ENCODE measurements at regions not wholly inside any gene's neighbourhood (a gene's known extent, or its start where the extent isn't known, plus 50 kb on each side); places are given as distances from the start of the nearest gene placed in this dataset.

DNA sequence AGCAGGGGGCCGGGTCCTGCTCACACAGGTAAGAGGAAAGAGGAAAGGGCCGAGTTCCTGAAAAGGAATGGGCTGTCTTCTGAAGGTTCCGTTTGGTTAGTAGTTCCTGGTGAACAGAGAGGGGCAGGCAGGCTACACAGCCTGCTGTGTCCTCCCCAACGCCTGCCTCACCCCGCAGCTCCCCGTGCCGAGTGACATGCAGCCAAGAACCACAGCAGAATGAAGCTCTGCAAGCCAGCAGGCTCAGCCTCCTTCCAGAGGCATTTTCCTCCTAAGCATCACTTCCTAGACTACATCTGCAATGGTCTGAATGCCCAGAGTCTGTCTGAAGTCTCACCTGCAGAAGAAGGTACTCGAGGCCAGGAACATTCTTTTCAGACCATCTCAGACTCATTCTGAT lies 202.4 kb upstream of the TCERG1L start:
- H3K27ac ChIP-seq = no peak overlapping the region
- H3K27me3 ChIP-seq (ENCODE audit: insufficient read depth, low read depth) = no peaks in the 10 kb centered on the region; the same call in 1 of the 2 replicates
- no peak overlapping the region for H3K4me2 ChIP-seq
- no peak overlapping the region for H3K4me3 ChIP-seq (IDR thresholded peaks at IDR 0.05; ENCODE audit: insufficient read depth, low read depth, low read length)
- no peak overlapping the region for H3K9ac ChIP-seq
- H3K36me3 ChIP-seq (ENCODE audit: insufficient read depth) = no peaks in the 10 kb centered on the region
- H4K20me1 ChIP-seq (ENCODE audit: insufficient read depth) = no peaks in the 10 kb centered on the region
- no peaks in the 10 kb centered on the region for H3K79me2 ChIP-seq (ENCODE audit: insufficient read depth, low read depth)
- no peaks in the 10 kb centered on the region for H3K4me1 ChIP-seq (ENCODE audit: low read depth, poor library complexity, severe bottlenecking)
- H2AFZ ChIP-seq (ENCODE audit: low read depth) = no peak overlapping the region
- TF ChIP-seq, protein P1, sequence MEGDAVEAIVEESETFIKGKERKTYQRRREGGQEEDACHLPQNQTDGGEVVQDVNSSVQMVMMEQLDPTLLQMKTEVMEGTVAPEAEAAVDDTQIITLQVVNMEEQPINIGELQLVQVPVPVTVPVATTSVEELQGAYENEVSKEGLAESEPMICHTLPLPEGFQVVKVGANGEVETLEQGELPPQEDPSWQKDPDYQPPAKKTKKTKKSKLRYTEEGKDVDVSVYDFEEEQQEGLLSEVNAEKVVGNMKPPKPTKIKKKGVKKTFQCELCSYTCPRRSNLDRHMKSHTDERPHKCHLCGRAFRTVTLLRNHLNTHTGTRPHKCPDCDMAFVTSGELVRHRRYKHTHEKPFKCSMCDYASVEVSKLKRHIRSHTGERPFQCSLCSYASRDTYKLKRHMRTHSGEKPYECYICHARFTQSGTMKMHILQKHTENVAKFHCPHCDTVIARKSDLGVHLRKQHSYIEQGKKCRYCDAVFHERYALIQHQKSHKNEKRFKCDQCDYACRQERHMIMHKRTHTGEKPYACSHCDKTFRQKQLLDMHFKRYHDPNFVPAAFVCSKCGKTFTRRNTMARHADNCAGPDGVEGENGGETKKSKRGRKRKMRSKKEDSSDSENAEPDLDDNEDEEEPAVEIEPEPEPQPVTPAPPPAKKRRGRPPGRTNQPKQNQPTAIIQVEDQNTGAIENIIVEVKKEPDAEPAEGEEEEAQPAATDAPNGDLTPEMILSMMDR (conservative IDR thresholded peaks at IDR 0.05; ENCODE audit: low read depth, low read length) = no peak

DNA sequence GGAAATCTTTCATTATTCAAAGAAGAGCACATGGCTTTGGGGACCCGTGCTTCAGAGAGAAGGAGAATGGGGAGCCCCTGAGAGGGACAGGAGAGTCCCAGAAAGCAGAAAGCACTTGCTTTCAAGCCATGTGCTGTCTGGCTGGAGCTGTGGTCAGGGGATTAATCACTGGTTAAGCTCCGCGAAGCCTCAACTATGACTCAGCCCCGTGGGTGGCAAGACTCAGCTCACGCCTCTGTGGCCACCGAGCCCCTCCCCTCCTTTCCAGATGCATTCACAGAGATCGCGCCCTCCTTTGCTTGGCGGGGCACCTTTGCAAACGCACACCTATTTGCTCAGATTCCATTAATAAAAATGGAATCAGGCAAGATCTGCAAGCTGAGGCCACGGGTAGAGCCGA lies 202.9 kb upstream of the TCERG1L start:
- H3K79me2 ChIP-seq (ENCODE audit: insufficient read depth, low read depth) = no peaks in the 10 kb centered on the region
- H3K4me2 ChIP-seq = no peak overlapping the region
- H3K4me1 ChIP-seq (ENCODE audit: low read depth, poor library complexity, severe bottlenecking) = no peaks in the 10 kb centered on the region
- TF ChIP-seq, protein P1 (conservative IDR thresholded peaks at IDR 0.05; ENCODE audit: low read depth, low read length) = no peak
- H2AFZ ChIP-seq (ENCODE audit: low read depth) = no peak overlapping the region
- H3K36me3 ChIP-seq (ENCODE audit: insufficient read depth) = no peaks in the 10 kb centered on the region
- H3K4me3 ChIP-seq (IDR thresholded peaks at IDR 0.05; ENCODE audit: insufficient read depth, low read depth, low read length) = no peak overlapping the region
- no peak overlapping the region for H3K27ac ChIP-seq
- no peak overlapping the region for H3K9ac ChIP-seq
- no peaks in the 10 kb centered on the region; the same call in 1 of the 2 replicates for H3K27me3 ChIP-seq (ENCODE audit: insufficient read depth, low read depth)
- no peaks in the 10 kb centered on the region for H4K20me1 ChIP-seq (ENCODE audit: insufficient read depth)

DNA sequence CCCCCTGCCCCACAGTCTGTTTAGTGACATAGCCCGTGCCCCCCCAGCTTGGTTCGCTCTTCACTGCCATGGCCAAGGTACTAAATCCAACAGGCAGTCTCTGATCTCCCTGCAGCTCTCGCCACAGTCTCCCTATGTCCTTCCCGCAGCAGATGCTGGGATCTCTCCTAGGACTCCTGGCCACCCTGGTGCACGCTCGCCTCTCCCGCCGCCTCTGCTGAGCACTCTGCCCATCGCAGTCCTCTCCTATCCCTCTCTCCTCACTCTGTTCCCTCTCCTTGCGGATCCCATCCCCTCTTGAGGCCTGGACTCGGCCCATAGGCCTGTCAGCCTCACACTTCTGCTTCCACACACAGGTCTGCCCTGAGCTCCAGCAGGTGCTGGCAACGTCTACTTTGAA lies 204.8 kb upstream of the TCERG1L start:
- TF ChIP-seq, protein P1 (conservative IDR thresholded peaks at IDR 0.05; ENCODE audit: low read depth, low read length) = no peak
- Histone ChIP-seq H3K27ac (no peak overlapping the region), H3K36me3 (ENCODE audit: insufficient read depth) (no peaks in the 10 kb centered on the region), H3K4me2 (no peak overlapping the region), H2AFZ (ENCODE audit: low read depth) (no peak overlapping the region), H3K4me1 (ENCODE audit: low read depth, poor library complexity, severe bottlenecking) (no peaks in the 10 kb centered on the region), H3K79me2 (ENCODE audit: insufficient read depth, low read depth) (no peaks in the 10 kb centered on the region), H4K20me1 (ENCODE audit: insufficient read depth) (no peaks in the 10 kb centered on the region), H3K27me3 (ENCODE audit: insufficient read depth, low read depth) (no peaks in the 10 kb centered on the region; the same call in 1 of the 2 replicates), H3K9ac (no peak overlapping the region), H3K4me3 (IDR thresholded peaks at IDR 0.05; ENCODE audit: insufficient read depth, low read depth, low read length) (no peak overlapping the region)

DNA sequence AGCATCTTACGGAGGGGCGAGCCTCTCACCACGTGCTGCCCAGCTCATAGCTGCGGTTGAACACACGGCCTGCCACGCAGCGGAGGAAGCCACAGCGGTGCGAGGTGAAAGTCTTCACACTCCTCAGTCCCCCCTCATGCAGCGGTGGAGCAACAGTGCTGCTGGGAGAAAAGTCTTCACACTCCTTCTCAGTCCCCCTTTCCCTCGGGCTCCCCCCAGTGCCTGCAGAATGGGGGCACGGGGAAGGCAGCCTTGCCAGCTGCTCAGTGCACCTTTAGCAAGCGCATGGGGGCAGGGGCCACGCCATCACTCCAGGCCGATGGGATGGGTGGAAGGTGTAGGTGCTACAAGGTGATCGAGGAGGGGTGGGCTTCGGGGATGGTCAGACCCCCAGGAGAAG lies 206.3 kb upstream of the TCERG1L start:
- Histone ChIP-seq H4K20me1 (ENCODE audit: insufficient read depth) (no peaks in the 10 kb centered on the region), H3K9ac (no peak overlapping the region), H3K4me2 (no peak overlapping the region), H3K79me2 (ENCODE audit: insufficient read depth, low read depth) (no peaks in the 10 kb centered on the region), H3K36me3 (ENCODE audit: insufficient read depth) (no peaks in the 10 kb centered on the region), H3K4me3 (IDR thresholded peaks at IDR 0.05; ENCODE audit: insufficient read depth, low read depth, low read length) (no peak overlapping the region), H3K4me1 (ENCODE audit: low read depth, poor library complexity, severe bottlenecking) (no peaks in the 10 kb centered on the region), H3K27ac (no peak overlapping the region), H3K27me3 (ENCODE audit: insufficient read depth, low read depth) (no peaks in the 10 kb centered on the region; the same call in 1 of the 2 replicates), H2AFZ (ENCODE audit: low read depth) (no peak overlapping the region)
- TF ChIP-seq, protein P1 (conservative IDR thresholded peaks at IDR 0.05; ENCODE audit: low read depth, low read length) = no peak
